ENCODE measurements at regions not wholly inside any gene's neighbourhood (a gene's known extent, or its start where the extent isn't known, plus 50 kb on each side); places are given as distances from the start of the nearest gene placed in this dataset.

GRCh38 chr7:34471844-34472243 is 186.2 kb upstream of the NPSR1 start:
- no peaks in the 10 kb centered on the region for H3K27me3 Mint-ChIP-seq (ENCODE audit: low read depth in 3 of 3)
- H3K9me3 ChIP-seq (replicated peaks in 1 of 2; ENCODE audit: control insufficient read depth in 1 of 2, insufficient read depth in 1 of 2, low read length in 2 of 2): peaks cover 15 to 18% of the 10 kb centered on the region in 2 donors

DNA sequence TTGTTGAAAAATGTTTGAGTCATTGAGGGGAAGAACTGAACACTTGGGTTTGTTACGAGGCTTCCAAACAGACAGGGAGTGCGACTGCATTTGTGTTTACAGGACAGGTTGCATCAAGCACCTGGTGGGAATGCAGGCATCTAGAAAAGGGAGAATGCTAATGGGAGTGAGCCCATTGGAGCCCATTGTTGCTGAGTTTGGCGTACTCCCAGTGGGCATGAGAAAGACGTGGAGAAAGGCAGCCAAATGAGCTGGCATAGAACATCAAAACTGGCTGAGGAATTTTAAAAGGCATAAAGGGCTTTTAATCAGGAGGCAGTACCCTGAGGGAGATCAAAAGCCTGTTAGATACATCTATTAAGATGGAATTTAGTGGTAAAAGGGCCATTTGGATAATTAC is 171.6 kb upstream of the NPSR1 start:
- WGBS (ENCODE audit: insufficient coverage): 94% methylated on average over 3 of the region's 4 CpGs
- no peak for DNase-seq
- no peak overlapping the region for H3K27ac Mint-ChIP-seq

More at GRCh38 chr7:34471844-34472243, 186.2 kb upstream of the NPSR1 start:
- no peaks in the 10 kb centered on the region for H3K36me3 ChIP-seq (replicated peaks in 1 of 2; ENCODE audit: control insufficient read depth in 1 of 2, insufficient read depth in 2 of 2, low read length in 2 of 2)
- H2AFZ ChIP-seq (ENCODE audit: insufficient read depth, low read depth, low read length, poor library complexity, severe bottlenecking): no peak overlapping the region
- Mint-ChIP-seq H3K4me1 (no peaks in the 10 kb centered on the region), H3K27ac (no peak overlapping the region), H3K4me3 (no peak overlapping the region), H3K9me3 (peaks cover 4 to 16% (median 11%) of the 10 kb centered on the region in 7 donors), H3K36me3 (no peaks in the 10 kb centered on the region)
- no peaks in the 10 kb centered on the region for H4K20me1 ChIP-seq (ENCODE audit: insufficient read depth, low read length)
- no peaks in the 10 kb centered on the region for H3K79me2 ChIP-seq (ENCODE audit: insufficient read depth, low read length)
- H3K27me3 ChIP-seq (ENCODE audit: control insufficient read depth in 2 of 2, insufficient read depth in 2 of 2, low read length in 2 of 2): no peaks in the 10 kb centered on the region
- TF ChIP-seq CTCF (IDR thresholded peaks at IDR 0.05): no peak
- no peak overlapping the region for H3K9ac ChIP-seq (ENCODE audit: insufficient read depth, low read length, poor library complexity, severe bottlenecking)
- H3K27ac ChIP-seq (ENCODE audit: low read depth in 1 of 2, low read length in 2 of 2): no peak overlapping the region
- no peaks in the 10 kb centered on the region for H3K4me1 ChIP-seq (ENCODE audit: control insufficient read depth in 1 of 2, insufficient read depth in 2 of 2, low read length in 2 of 2)
- intact Hi-C loops (cut with micrococcal nuclease): no loop called here
- H3K4me2 ChIP-seq (replicated peaks; ENCODE audit: extremely low read depth, low read length, poor library complexity, severe bottlenecking): no peak overlapping the region
- H3K4me3 ChIP-seq (replicated peaks in 1 of 3; ENCODE audit: low read depth in 2 of 3, low read length in 3 of 3): no peak overlapping the region
- no peak for DNase-seq

More for the DNA sequence above, 171.6 kb upstream of the NPSR1 start:
- H3K9ac ChIP-seq (ENCODE audit: insufficient read depth, low read length, poor library complexity, severe bottlenecking): no peak overlapping the region
- no peaks in the 10 kb centered on the region for H3K36me3 ChIP-seq (replicated peaks in 1 of 2; ENCODE audit: control insufficient read depth in 1 of 2, insufficient read depth in 2 of 2, low read length in 2 of 2)
- H3K9me3 ChIP-seq (replicated peaks in 1 of 2; ENCODE audit: control insufficient read depth in 1 of 2, insufficient read depth in 1 of 2, low read length in 2 of 2): peaks cover 7 to 12% of the 10 kb centered on the region in 2 donors
- no peak overlapping the region for H3K27ac ChIP-seq (ENCODE audit: low read depth in 1 of 2, low read length in 2 of 2)
- intact Hi-C loops (cut with micrococcal nuclease): no loop called here
- H3K4me1 ChIP-seq (ENCODE audit: control insufficient read depth in 1 of 2, insufficient read depth in 2 of 2, low read length in 2 of 2): no peaks in the 10 kb centered on the region
- H3K4me2 ChIP-seq (replicated peaks; ENCODE audit: extremely low read depth, low read length, poor library complexity, severe bottlenecking): no peak overlapping the region
- H3K79me2 ChIP-seq (ENCODE audit: insufficient read depth, low read length): no peaks in the 10 kb centered on the region
- Mint-ChIP-seq H3K4me3 (no peak overlapping the region), H3K4me1 (no peaks in the 10 kb centered on the region), H3K36me3 (no peaks in the 10 kb centered on the region), H3K9me3 (peaks cover 5 to 27% (median 12%) of the 10 kb centered on the region in 7 donors), H3K27me3 (ENCODE audit: low read depth in 3 of 3) (peaks cover 0 to 2% (median 0%) of the 10 kb centered on the region in 3 donors)
- no peaks in the 10 kb centered on the region for H3K27me3 ChIP-seq (ENCODE audit: control insufficient read depth in 2 of 2, insufficient read depth in 2 of 2, low read length in 2 of 2)
- no peak overlapping the region for H3K4me3 ChIP-seq (replicated peaks in 1 of 3; ENCODE audit: low read depth in 2 of 3, low read length in 3 of 3)
- H2AFZ ChIP-seq (ENCODE audit: insufficient read depth, low read depth, low read length, poor library complexity, severe bottlenecking): no peak overlapping the region
- no peak for TF ChIP-seq CTCF (IDR thresholded peaks at IDR 0.05)
- no peaks in the 10 kb centered on the region for H4K20me1 ChIP-seq (ENCODE audit: insufficient read depth, low read length)
